Stimulated activated CD4-positive, alpha-beta T cell treated with anti-CD3 and anti-CD28 coated beads, TNF-alpha, amount 100 ng/mL, for 48 hours (primary cell): ENCODE measurements at regions not wholly inside any gene's neighbourhood (a gene's known extent, or its start where the extent isn't known, plus 50 kb on each side); places are given as distances from the start of the nearest gene placed in this dataset.
A peak's percentile ranks its signal among the peaks of the same experiment; 100 is the strongest.

ENCODE experiments used
- DNase-seq, 3 donors: peaks; one replicate each; pipeline ENCODE4 v3.0.0-alpha.2; 2020; ENCODE audit warnings: low read depth in 3 of 3

DNA sequence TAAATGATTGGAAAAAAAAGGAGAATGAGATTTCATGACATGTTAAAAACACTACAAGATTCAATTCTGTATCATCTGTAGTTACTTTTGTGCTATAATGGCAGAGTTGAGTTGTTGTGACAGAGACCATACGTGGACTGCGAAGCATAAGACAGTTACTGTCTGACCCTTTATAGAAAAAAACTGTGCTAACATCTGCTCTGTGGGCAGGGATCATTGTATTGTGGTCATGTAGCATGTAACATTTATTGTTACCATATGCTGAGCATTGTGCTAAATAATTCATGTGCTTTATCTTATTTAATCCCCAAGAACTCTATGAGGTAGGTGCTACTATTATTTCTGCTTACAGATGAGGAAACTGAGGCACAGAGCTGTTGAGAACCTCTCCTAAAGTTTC lies 147.3 kb upstream of the HMHB1 start:
- DNase-seq: no peak

DNA sequence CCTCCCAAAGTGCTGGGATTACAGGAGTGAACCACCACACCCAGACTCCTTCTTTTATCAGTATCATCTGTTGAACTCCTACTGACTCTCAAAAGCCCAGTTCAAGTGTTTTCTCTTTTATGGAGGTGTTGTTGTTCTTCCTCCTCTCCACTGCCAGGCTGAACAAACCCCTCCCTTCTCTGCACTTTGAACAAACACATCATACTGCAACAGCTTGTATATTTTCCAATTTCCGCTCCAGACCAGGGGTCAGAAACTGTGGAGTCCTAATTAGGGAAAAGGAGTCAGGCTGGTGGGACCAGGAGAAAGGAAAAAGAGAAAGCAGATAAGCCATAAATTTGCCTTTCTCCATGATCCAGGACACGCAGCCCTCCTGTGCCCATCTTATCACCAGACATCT lies 148.1 kb upstream of the HMHB1 start:
- DNase-seq: no peak

DNA sequence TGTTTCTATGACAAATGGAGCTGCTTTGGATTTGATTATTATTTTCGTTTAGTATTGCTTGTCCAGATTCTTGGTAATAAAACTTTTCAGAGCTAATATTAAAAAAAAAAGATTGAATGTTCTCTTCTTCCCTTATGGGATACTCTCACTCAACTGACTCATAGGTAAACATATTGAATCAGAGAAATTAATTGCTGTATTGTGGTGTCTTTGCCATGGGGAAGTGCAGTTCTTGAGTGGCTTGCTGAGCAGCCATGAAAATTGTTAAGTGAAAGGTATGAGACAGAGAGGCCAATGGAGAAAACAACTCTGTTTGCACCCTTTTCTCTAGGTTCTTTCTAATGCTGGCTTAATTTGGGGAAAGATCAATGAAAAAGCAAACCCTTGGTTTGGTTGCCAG lies 149.9 kb upstream of the HMHB1 start:
- DNase-seq: no peak

DNA sequence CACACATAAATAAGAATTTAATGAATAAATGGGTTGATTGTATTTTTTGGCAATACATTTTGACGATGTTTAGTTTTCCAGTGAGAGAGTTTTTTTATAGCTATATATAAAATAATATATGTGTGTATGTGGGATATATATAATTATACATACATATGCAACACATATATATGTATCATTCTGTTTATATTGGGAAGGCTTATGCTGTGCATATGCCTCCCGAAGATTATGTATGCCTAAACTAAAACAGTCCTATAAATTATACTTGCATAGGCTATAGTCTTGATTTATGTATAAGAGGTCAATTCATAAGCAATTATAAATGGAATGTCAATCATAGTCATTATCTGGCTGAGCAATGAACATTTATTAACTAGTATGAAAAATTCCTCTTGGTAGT lies 151.3 kb upstream of the HMHB1 start:
- no peak for DNase-seq

DNA sequence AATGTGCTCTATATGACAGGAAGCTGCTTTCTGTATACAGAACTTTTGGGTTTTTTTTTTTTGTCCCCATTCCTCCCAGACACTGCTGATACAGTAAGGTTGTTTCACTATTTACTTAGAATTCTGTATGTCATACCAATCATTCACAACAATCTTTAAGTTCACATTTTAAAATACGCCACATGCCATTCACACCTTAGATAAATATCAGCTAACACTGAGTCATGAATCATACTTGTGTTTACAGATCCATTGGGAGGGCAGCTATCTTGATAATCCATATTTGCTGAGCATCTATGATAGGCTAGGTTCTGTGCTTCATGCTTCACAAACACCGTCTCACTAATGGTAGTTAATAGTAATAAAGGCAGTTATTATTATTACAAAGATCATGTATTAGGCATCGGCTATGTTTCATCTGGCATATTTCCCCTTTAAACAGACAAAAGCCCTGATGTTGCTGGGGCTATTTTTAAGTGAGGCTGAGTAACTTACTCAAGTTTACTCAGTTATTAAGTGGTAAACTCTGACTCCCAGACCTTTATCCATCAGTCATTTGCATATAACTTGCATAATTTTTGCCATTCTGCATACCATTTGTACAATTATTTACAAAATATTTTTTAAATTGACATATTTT lies 152.2 kb upstream of the HMHB1 start:
- DNase-seq: no peak

DNA sequence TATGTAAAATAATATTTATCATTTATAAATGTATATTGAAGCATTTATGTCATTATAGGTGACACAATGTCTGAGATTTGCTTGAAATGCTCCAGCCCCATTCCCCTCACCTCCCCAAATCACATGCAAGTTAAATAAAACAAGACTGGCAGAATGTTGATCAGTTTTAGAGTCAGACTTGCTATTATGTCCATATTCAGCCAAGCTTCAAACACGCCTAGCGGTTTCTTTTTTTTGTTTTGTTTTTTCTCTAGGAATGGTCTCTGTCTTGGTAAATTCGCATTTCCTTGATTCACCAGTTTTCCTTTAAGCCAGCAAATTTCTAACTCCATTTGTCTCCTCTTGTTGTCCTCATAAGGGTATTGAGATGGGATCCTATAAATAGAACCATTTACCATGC lies 153.0 kb upstream of the HMHB1 start:
- DNase-seq: no peak

DNA sequence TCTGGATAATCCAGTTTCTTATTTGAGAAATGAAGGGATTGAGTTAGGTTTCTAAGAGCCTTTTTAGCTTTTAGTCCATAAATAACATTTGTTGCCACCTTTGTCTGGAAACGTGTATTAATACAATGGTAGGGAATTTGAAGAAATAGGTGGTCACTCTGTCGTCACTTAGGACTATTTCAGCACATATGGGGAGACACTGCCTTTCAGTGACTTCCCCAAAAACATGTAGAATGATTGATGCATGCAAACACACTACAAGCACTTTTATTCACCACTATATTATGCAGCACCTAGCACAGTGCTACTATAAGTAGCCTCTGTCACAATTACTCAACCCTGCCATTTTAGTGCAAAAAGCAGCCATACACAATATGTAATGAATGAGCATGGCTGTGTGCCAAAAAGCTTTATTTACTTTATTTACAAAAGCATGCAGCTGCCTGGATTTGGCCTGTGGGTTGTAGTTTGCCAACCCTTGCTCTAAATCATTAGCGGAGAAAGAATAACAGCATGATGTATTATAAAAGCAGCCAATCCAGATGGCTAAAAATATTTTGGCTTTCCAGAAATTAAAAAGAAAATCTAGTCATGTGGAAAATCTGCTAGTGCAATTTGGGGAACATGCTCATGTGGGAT lies 154.2 kb upstream of the HMHB1 start:
- DNase-seq: no peak

DNA sequence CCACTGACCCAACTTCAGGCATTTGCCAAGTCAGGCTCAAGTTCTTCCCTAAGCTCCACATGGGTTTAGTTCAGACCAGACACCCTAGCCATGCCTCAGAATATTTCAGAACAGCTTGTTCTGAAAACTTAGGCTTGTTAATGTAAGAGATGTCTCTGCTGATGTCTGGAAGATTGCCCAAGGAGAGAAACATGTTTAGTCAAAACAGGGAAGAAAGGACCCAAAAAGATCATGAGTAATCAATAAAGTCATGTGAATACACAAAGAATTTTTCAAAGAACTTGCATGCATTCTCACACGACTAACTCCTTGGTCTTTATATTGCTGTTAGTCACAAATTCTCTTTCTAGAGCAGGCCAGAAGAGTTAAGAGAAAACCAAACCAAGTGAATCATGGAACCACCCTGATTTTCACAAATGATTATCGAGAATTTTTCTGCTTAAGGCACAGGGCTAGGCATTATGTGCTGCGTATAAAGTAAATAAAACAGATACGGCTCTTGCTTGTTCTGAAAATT lies 158.1 kb upstream of the HMHB1 start:
- DNase-seq: no peak

DNA sequence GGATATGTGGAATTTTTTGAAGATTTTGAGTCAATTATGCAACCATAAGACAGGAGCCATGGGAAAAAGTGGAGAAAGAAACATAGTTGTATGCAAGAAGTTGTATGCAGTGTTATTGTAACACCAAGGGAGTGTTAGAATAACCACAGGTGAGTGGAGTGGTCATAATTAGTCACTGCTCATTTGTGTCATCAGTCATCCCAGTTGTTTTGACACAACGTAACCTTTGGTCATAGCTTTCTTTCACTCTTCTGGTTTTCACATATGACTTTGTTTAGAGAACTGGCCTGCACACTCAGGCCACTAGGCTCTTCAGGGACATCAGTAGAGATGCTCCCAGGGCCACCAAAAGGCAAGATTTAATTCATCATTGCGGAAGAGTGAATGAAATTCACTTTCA lies 158.7 kb upstream of the HMHB1 start:
- DNase-seq: no peak

DNA sequence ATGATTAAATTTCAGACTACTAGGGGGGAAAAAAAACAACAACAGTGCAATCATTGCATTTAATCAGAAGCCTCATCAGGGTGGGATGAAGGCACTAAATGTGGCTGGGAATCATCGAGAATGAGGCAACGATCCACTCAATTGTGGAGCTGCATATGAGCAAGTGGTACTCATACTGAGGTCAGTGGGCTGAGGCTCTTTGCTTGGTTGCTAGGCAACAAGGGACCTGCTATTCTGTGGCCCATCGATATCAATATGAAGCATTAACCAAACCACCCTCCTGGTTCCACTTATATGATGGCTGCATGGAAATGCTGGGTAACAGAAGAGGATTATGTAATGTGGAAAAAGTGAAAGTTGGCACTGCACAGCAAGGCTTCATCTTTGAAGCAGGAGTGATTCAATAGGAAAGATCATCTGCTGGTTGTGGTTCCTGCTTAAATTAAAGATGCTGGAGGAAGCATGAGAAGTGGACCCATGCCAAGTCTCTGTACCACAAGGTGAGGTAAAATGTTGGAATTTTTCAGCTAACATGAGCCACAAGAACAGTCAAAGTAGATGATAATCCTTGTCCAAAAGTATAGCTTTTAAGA lies 159.8 kb upstream of the HMHB1 start:
- DNase-seq: peak in 2 of 3 donors; percentile 16 to 18

DNA sequence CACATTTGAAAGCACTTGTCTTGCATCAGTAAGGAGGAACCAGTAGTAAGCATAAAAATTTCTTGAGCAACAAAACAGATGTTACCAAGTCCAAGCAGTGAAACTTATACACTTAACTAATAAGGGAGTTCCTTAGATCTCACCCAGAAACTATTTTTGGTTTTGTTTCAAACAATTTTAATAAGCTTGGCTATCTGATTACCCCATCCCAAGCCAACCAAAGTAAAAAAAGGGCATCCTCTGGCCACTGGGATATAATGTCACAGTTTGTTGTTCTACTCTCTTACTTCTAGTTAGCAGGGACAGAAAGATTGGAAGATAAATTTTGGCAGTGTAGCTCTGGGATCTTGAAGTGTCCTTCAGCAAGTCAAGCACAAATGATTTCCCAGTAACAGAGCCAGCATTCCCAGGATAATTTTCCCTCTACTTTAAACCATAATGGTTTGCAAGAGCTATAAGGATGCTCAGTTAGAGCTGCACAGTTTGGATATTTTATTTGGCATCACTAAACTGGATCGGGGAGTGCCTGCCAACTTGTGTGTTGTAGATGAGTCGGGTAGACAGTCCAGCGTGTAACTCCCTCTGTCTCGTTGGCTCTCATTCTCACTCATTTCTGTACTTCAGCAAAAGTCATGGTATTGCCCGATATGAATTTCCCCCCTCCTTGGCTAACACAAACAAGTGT lies 161.9 kb upstream of the HMHB1 start:
- no peak for DNase-seq

DNA sequence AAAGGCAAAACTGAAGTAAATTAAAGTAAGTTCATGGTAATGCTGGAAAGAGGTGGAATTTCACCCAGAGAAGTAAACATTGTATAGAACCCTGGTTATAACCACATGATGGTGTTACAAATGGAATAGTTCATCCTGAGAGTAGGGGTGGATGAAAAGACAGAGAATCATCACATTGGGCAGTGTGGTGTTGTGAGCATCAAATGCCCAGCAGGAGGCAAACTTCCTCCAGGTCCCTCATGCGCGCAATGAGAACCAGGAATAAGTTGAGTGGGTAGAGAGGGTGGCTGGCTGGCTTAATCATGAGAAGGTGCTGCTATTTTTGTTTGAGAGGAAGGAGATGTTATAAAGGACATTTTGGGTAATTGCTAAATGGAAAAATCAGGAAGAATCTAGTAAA lies 163.3 kb upstream of the HMHB1 start:
- no peak for DNase-seq

DNA sequence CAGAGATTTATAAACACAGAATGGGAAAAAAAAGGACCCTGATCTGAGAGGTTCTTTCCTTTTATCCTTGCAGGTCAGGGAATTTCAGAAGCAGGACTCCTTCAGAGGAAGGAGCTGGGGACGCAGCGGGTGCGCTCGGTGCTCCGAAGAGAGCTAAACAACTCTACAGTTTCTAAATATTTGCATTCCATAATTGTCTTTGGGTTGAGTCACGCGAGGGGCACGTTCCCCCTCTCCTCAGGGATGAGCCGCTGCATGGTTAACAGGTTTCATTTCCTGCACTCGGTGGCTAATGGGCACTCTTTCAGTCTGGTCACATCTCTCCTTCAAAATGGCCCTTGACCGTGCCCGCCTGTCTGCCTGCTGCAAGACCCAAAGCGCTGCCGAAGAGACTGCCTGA lies 165.0 kb upstream of the HMHB1 start:
- DNase-seq: no peak

DNA sequence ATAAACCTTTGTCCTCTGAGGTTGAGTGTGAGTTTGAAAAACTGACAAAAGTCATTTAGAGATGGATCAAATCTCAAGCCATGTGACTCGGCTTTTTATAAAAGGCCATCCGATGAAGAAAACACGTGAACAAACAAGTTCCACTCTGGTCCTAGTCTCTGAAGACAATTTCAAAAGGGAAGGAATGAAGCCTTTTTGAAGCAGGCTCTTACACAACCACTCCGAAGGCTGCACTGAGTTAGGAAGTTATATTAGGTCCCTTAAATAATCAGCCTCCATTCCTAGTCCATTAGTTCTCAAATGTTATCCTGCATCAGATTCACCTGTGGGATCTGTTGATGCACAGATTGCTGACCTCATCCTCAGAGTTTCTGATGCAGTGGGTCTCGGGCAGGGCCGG lies 166.6 kb upstream of the HMHB1 start:
- no peak for DNase-seq

DNA sequence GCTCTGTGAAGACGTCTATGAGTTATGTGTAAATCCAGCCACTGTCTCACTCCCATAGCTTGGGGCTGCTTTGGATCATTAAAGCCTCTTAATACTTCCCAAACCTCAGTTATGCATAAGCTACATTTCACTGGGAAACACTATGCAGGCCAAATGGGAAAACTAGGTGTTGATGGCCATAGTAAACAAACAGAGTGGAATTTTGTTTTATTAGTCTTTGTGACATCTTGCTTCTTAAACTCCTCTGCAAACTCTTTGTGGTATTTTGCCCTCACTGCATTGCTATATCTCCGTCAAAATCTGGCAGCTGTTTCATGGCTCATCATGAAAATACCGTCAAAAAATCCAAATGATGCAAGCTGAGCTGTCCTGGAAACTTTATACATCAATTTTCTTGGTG lies 167.2 kb upstream of the HMHB1 start:
- DNase-seq: no peak

DNA sequence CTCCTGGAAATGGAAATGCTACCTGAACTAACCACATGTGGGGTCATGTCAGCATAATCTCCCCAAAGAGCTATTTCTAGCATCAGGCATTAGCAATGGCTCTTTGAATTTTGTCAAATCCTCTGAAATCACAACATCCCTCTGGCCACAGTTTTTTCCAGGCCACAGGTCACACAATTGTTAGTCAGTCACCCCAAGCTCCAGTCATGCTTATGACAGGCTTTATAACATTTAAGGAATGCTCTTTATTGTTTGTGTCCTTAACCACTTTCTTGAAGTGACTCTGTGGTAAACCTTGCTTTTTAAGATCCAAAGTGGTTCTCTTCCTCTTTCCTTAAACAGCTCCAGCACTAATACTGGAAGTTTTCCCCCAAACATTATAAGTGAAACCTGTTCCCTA lies 169.2 kb upstream of the HMHB1 start:
- DNase-seq: no peak

DNA sequence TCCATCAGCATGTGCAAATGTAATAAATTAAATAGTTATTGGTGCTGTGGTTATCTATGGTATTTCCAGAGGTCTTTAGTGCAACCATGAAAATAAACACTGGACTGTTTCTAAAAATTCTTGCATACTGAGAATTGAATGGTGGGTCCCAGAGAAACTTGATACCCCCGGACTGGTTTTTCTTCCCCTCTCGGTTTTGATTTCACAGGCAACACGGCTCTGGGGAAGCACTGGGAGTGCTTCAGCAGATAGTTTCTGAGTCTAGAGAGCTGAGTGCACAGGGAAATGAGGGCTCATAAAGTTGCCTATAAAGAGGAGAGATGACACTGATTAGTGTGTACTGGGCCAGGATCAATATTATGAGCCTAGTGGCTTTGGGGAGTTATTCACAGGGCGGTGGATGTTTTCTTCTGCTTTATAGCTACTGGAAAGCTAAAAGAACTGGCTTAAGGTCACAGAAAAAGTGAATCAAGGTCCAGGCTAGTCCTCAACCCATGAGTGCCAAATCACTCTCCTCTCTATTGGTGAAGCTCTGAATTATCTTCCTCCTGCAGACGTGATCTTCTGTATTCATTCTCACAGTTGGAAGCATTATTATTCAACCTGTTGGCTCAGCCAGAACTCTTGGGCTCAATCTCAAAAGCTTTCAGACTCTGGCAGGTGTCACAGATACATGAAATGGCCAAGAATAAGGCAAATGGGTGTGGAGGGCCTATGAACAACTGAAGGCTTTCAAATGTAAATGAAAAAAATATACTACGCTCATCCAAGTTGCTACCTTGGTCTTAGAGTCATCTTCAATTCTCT lies 170.2 kb upstream of the HMHB1 start:
- DNase-seq: no peak

DNA sequence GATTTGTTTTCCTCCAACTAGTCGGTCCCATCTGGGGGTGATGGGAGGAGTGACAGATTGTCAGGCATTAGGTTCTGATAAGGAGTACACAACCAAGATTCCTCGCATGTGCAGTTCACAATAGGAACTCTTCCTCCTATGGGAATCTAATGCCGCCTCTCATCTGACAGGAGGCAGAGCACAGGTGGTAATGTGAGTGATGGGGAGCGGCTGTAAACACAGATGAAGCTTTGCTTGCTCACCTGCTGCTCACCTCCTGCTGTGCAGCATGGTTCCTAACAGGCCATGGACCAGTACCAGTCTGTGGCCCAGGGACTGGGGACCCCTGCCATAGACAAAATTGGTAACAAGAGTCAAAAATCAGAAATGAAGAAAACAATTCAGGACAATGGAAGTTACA lies 173.3 kb upstream of the HMHB1 start:
- DNase-seq: no peak

DNA sequence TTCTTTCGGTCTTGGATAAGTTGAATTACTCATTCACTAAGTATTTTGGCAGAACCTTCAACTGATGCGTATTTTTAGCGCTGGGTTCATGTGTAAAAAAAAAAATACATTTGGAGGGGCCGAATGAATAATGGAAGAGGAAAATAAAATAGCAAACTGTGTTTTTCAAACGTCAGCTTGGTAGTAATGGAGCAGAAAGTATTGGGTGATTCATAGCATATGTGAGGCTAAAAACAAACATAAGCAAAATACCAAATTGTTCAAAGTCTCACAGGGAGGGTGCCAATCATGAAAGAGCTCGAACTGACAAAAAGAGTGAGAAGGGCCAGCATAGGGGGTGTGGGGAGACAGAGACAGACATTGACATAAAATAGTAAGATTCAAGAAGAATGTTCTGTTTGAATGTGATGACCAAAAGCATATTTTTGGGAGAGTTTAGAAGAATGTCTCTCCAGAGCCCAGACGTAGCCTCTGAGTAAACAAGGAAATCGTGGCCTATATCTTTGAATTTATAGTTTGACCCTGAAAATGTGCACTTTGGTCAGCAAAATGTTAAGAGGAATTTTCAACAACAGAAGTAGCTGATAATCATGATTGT lies 174.9 kb upstream of the HMHB1 start:
- no peak for DNase-seq

DNA sequence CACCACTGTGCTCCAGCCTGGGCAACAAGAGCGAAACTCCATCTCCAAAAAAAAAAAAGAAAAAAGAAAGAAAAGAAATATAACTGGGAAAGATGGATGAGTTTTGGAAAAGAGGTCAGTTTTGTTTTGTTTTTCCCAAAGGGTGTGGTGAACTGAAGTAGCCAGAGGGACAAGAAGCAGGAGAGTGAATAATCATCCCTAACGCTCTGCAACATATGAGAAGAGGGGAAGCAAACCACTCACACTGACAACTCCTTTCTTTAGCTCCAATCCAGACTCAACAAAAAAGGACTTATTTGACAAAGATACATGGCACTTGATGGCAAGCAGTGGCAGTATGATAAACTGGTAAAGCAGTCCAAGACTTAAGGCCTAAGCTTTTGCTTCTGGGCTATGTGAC lies 176.1 kb upstream of the HMHB1 start:
- DNase-seq: no peak

DNA sequence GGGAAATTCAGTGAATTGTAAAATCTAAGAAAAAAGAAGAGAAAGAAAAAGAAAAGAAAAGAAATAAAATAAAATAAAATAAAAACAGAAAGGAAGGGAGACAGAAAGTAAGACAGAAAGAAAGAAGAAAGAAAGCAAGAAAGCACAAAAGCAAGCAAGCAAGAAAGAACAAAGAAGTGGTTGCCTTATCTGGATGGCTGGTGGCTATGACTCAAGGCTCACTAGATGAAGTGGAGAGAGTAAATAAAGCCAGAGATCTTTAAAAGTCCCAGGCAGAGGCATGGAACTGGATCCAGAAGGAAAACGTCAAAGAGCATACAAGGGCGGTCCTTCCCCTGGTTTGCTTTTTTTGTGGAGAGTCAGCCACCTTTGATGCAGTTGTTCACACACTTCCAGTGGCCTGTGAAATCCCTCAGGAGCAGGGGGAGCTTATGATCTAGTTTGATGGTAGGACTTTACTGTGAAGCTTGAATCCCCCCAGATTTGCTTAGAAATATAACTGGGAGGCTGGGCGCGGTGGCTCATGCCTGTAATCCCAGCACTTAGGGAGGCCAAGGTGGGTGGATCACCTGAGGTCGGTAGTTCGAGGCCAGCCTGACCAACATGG lies 176.7 kb upstream of the HMHB1 start:
- DNase-seq: no peak
